PC-9 (cell line): ENCODE measurements at regions not wholly inside any gene's neighbourhood (a gene's known extent, or its start where the extent isn't known, plus 50 kb on each side); places are given as distances from the start of the nearest gene placed in this dataset.

ENCODE experiments used
- BruUV-seq: library from RNA; stranded (reverse); fragments of 400-500 nt; replicated peaks from 2 replicates; lab custom pipeline; 2021; lab: Mats Ljungman, UMichigan
- CTCF ChIA-PET: fragments of 300-600 bp; sonication (Branson Sonifier 250); formaldehyde crosslinking; loops from one replicate; lab custom pipeline; 2022; ENCODE audit warnings: antibody characterized with exemption; lab: Charles Lee
- POLR2A ChIA-PET: fragments of 300-600 bp; sonication (Branson Sonifier 250); formaldehyde crosslinking; loops from one replicate; lab custom pipeline; 2022; ENCODE audit warnings: antibody characterized with exemption; ENCODE audit not compliant: unreplicated experiment; lab: Charles Lee
- DNase-seq, 2 experiments: peaks; one replicate each; pipeline versions ENCODE4 v3.0.0 to v3.0.0-alpha.2; 2015 to 2022; ENCODE audit warnings: mixed read lengths in 1 of 2
- H2AFZ ChIP-seq: fragments of 200-600 bp; sonication (generic); 2 replicates; pipeline ENCODE4 v1.8.1; 2017; ENCODE audit warnings: antibody characterized with exemption
- H3F3A ChIP-seq: fragments of 200-600 bp; sonication (generic); 2 replicates; pipeline ENCODE4 v1.8.1; 2017; ENCODE audit warnings: antibody characterized with exemption, mild to moderate bottlenecking, low read depth; ENCODE audit not compliant: insufficient read depth
- H3K27ac ChIP-seq: fragments of 200-600 bp; sonication (generic); 2 replicates; pipeline ENCODE4 v1.6.1; 2016; ENCODE audit warnings: mixed run types
- H3K27me3 ChIP-seq: fragments of 200-600 bp; sonication (generic); 2 replicates; pipeline ENCODE4 v1.6.1; 2016; ENCODE audit warnings: low read depth, mixed run types; ENCODE audit not compliant: insufficient read depth
- H3K36me3 ChIP-seq: fragments of 200-600 bp; sonication (generic); 2 replicates; pipeline ENCODE4 v1.6.1; 2016; ENCODE audit warnings: low read depth, mixed run types
- H3K4me1 ChIP-seq: fragments of 200-600 bp; sonication (generic); replicated peaks from 2 replicates; pipeline ENCODE4 v1.6.1; 2016; ENCODE audit warnings: mixed run types; ENCODE audit not compliant: insufficient read depth
- H3K4me2 ChIP-seq: fragments of 200-600 bp; sonication (generic); 2 replicates; pipeline ENCODE4 v1.6.1; 2017; ENCODE audit warnings: mixed run types
- H3K4me3 ChIP-seq: fragments of 200-600 bp; sonication (generic); 2 replicates; pipeline ENCODE4 v1.6.1; 2016; ENCODE audit warnings: mixed run types
- H3K79me2 ChIP-seq: fragments of 200-600 bp; sonication (generic); 2 replicates; pipeline ENCODE4 v1.6.1; 2017; ENCODE audit warnings: low read depth, mixed run types
- H3K9me2 ChIP-seq: fragments of 200-600 bp; sonication (generic); 2 replicates; pipeline ENCODE4 v1.8.1; 2017; ENCODE audit warnings: mild to moderate bottlenecking; ENCODE audit not compliant: insufficient read depth
- H3K9me3 ChIP-seq: fragments of 200-600 bp; sonication (generic); 2 replicates; pipeline ENCODE4 v1.8.1; 2016; ENCODE audit warnings: low read depth; ENCODE audit not compliant: insufficient read depth
- H4K20me1 ChIP-seq: fragments of 200-600 bp; sonication (generic); 2 replicates; pipeline ENCODE4 v1.8.1; 2017; ENCODE audit not compliant: insufficient read depth
- EZH2 ChIP-seq: fragments of 200-600 bp; sonication (generic); IDR thresholded peaks from 2 replicates; pipeline ENCODE4 v1.8.0; 2017; ENCODE audit warnings: antibody characterized with exemption, low read depth
- intact Hi-C: fragments of 100-400 bp; cut with micrococcal nuclease; formaldehyde crosslinking; loops from one replicate; pipeline ENCODE4 v1.10.0; 2022; ENCODE audit not compliant: unreplicated experiment
- TF ChIP-seq, protein P1 (sequence below): fragments of 200-600 bp; sonication (generic); conservative IDR thresholded peaks from 2 replicates; pipeline ENCODE4 v1.6.1; 2017; ENCODE audit warnings: mixed run types, antibody characterized with exemption, mild to moderate bottlenecking, moderate library complexity

DNA sequence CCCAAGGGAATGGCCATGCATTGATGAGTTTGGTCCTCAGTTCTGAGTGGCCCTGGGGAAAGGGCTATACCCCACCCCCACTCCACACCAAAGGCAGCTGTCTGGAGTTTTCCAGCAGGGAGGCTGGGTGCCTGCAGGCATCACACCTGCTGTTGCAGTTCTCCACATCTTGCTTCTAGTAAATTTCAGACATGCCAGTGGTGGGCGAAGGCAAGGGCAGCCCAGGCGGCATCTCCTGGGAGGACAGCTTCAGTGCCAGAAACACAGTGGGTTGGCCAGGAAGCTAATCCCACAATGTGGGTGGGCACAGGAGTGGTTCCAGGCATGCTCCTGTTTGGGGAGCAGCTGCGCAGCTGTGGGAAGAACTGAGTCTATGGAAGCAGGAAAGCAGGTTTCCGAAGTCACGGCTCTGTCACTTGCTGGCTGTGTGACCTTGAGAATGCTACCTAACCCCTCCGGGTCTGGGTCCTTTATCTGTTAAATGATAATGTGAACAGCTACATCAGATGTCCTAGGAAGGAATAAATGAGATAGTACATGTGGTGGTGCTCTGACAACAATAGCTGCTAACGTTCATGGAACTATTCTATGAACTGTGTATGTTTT lies 84.6 kb upstream of the SPTBN1 start:
- H3K9me2 ChIP-seq: no peaks in the 10 kb centered on the region

DNA sequence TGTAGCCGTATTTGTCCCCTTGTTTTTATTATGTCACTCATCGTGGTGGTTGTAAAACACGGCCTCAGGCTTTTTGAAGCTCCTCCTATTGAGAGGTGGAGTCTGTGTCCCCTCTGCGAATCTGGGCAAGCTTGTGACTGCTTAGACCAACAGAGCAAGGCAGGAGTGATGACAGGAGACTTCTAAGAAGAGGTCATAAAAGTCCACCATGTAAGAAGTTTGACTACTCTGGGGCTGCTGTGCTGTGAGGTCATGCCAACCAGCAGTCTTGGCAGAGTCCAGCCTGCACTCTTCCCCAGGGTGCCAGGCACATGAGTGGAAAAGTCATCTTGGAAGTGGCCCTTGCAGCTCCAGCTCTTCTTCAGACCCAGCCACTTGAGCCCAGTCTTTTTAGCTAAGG lies 83.8 kb upstream of the SPTBN1 start:
- Histone ChIP-seq H4K20me1 (no peaks in the 10 kb centered on the region), H3K79me2 (no peaks in the 10 kb centered on the region), H3K4me3 (no peak overlapping the region), H3K27me3 (no peaks in the 10 kb centered on the region), H2AFZ (no peak overlapping the region), H3K27ac (no peak overlapping the region), H3K9me2 (no peaks in the 10 kb centered on the region), H3K36me3 (no peaks in the 10 kb centered on the region), H3F3A (no peaks in the 10 kb centered on the region), H3K4me2 (no peak overlapping the region), H3K4me1 (no peaks in the 10 kb centered on the region), H3K9me3 (peaks cover 23% of the 10 kb centered on the region; the same call in 1 of the 2 replicates)
- POLR2A ChIA-PET: no interaction called here
- TF ChIP-seq, protein P1, sequence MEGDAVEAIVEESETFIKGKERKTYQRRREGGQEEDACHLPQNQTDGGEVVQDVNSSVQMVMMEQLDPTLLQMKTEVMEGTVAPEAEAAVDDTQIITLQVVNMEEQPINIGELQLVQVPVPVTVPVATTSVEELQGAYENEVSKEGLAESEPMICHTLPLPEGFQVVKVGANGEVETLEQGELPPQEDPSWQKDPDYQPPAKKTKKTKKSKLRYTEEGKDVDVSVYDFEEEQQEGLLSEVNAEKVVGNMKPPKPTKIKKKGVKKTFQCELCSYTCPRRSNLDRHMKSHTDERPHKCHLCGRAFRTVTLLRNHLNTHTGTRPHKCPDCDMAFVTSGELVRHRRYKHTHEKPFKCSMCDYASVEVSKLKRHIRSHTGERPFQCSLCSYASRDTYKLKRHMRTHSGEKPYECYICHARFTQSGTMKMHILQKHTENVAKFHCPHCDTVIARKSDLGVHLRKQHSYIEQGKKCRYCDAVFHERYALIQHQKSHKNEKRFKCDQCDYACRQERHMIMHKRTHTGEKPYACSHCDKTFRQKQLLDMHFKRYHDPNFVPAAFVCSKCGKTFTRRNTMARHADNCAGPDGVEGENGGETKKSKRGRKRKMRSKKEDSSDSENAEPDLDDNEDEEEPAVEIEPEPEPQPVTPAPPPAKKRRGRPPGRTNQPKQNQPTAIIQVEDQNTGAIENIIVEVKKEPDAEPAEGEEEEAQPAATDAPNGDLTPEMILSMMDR: no peak
- no peak for TF ChIP-seq EZH2
- BruUV-seq: no TSS peak
- CTCF ChIA-PET: no interaction called here
- intact Hi-C loops: no loop called here
- DNase-seq: no peak

More for the DNA sequence above, 84.6 kb upstream of the SPTBN1 start:
- ChIA-PET CTCF (no interaction called here), POLR2A (no interaction called here)
- Histone ChIP-seq H3K79me2 (no peaks in the 10 kb centered on the region), H3K4me3 (no peak overlapping the region), H3K4me2 (no peak overlapping the region), H3K36me3 (no peaks in the 10 kb centered on the region), H4K20me1 (no peaks in the 10 kb centered on the region), H3K4me1 (no peaks in the 10 kb centered on the region), H3K9me3 (peaks cover 29% of the 10 kb centered on the region; the same call in 1 of the 2 replicates), H3K27ac (no peak overlapping the region), H3K27me3 (no peaks in the 10 kb centered on the region), H3F3A (no peaks in the 10 kb centered on the region), H2AFZ (no peak overlapping the region)
- DNase-seq: no peak
- TF ChIP-seq EZH2: no peak
- TF ChIP-seq, protein P1: no peak
- no TSS peak for BruUV-seq
- intact Hi-C loops: no loop called here

GRCh38 chr2:54373855-54374254 lies 82.3 kb upstream of the SPTBN1 start:
- H3K27me3 ChIP-seq: no peaks in the 10 kb centered on the region
- no peak overlapping the region for H3K4me2 ChIP-seq
- CTCF ChIA-PET: no interaction called here
- TF ChIP-seq EZH2: no peak
- TF ChIP-seq, protein P1: no peak
- no peak overlapping the region for H2AFZ ChIP-seq
- no peaks in the 10 kb centered on the region for H3K9me2 ChIP-seq
- H3K79me2 ChIP-seq: no peaks in the 10 kb centered on the region
- H3K4me1 ChIP-seq: no peaks in the 10 kb centered on the region
- no peaks in the 10 kb centered on the region for H3F3A ChIP-seq
- H3K36me3 ChIP-seq: no peaks in the 10 kb centered on the region
- no TSS peak for BruUV-seq
- no peaks in the 10 kb centered on the region for H4K20me1 ChIP-seq
- peaks cover 8% of the 10 kb centered on the region; the same call in 1 of the 2 replicates for H3K9me3 ChIP-seq
- no peak overlapping the region for H3K4me3 ChIP-seq
- POLR2A ChIA-PET: no interaction called here
- no peak overlapping the region for H3K27ac ChIP-seq
- no peak for DNase-seq
- intact Hi-C loops: no loop called here
